HG03342 (cell line): ENCODE measurements at regions not wholly inside any gene's neighbourhood (a gene's known extent, or its start where the extent isn't known, plus 50 kb on each side); places are given as distances from the start of the nearest gene placed in this dataset.

Experiments used
- ATAC-seq: cut with Tn5 transposase; IDR thresholded peaks from one replicate; pipeline ENCODE4 v1.9.1; 2021; ENCODE audit warnings: mild to moderate bottlenecking, moderate library complexity; ENCODE audit not compliant: unreplicated experiment

DNA sequence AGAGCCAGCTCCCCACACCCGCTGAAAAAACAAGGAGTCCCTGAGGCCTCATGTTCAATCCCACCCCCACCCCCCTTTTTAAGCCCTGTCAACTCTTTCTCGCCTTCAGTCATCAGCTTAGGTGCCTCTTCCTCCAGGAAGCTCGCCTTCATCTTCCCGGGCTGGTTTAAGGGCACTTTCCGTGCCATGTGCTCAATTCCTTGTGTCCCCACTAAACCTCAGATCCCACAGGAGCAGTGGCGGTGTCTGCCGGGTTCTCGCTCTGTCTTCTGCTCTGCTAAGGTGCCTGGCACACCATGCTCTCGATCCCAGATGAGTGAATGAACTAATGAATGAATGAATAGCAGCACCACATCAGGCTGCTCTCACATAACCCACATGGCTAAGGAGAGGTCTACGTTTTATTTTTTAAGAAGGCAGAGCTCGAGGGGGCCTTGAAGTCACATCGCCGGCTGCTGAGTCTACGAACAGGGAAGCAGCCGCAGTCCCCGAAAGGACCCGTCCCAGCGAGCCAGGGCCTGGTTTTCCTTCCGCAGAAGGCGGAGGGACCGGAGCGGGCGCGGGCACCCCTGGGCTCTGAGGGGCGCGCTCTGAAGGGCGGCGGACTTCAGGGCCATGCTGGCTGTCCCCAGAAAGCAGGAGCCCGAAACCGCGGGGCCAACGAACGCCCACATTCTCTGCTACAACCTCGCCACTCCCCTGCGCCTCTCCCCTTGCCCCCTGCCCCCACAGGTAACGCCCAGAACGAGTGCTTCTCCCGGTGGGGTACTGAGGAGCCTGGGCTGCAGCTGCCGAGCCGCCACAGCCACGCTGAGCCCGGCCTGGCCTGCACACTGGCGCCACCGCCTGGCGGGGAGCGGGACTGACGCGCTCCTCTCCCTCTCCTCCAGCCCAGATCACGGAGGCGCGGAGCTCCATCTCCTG is 73.4 kb upstream of the KCNMA1 start:
- ATAC-seq: peak; percentile 94

DNA sequence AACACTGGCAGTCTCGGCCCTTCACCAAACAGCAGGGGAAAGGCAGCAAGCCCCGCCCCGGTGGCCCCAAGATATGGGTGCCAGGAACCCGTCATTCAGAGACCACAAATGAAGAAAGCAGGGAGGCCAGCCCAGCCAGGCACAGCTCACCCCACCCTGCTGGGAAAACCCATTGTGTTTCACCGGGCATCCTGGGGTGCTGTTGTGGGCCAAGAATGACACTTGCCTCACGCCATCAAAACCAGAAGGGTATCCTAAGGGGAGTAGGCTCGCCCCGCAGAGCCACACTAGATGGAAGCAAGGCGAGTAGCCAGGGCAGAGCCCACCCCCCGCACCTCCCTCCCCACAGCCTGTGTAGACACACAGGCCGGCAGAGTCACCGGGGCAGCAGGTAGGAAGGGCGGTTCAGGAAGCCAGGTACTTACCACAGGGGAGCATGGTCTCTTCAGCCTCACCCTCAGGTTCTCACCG is 72.5 kb upstream of the KCNMA1 start:
- ATAC-seq: no peak

DNA sequence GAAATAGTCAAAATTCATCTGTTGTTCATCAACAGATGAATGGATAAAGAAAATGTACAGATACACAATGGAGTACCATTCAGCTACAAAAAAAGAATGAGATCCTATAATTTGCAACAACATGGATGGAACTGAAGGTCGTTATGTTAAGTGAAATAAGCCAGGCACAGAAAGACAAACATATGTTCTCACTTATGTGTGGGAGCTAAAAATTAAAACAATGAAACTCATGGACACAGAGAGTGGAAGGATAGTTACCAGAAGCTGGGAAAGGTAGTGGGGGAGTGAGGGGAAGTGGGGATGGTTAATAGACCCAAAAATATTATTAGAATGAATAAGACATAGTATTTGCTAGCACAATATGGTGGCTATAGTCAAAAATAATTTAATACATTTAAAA is 70.0 kb upstream of the KCNMA1 start:
- no peak for ATAC-seq

DNA sequence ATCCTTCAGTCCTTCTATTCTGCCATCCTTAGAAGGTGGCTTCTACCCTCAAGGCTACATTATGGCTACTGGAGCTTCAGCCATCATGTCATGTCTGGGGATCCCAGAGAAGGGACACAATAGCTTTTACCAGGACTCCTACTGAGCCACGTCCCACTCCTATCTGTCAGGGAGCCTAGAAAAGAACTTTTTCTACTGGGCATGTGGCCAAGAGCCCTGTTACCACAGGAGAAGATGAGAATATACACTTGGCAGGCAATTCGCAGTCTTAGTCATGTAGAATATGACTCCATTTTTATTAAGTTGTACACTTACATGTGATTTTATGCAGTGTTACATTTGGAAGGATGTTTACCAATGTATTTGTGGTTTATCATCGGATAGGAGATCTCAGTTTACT is 64.6 kb upstream of the KCNMA1 start:
- no peak for ATAC-seq

DNA sequence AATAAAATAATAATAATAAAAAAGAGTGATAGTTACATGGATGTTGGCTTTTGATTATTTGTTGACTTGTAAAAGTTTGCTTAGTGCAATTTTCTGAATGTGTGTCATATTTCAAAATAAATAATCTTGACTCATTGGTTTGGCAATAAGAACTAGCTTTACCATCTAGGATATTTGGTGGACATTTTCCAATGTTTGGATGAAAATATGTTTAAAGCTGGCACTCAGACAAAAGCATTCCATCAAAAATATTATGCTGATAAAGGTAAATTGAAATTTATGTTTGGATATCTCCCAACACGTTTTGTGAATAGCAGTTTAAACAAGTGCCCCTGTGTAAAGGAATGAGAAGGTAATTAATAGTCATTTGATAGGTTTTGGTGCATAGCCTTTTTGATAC is 62.5 kb upstream of the KCNMA1 start:
- no peak for ATAC-seq

GRCh38 chr10:77699080-77699645 is 61.6 kb upstream of the KCNMA1 start:
- no peak for ATAC-seq

- ATAC-seq: no peak
Observed at GRCh38 chr10:77698267-77698931, 60.8 kb upstream of the KCNMA1 start.

DNA sequence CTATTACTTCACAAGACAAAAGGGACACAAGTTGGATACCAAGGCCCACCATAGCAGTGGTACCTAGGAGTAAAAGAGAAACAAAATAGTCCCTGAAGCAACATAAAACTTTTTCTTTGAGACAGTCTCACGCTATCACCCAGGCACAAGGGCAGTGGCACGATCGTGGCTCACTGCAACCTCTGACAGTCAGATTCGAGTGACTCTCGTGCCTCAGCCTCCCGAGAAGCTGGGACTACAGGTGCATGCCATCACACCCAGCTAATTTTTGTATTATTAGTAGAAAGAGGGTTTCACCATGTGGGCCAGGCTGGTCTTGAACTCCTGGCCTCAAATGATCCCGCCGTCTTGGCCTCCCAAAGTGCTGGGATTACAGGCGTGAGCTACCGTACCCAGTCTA is 59.0 kb upstream of the KCNMA1 start:
- no peak for ATAC-seq

GRCh38 chr10:77695186-77695585 is 57.6 kb upstream of the KCNMA1 start:
- ATAC-seq: no peak

GRCh38 chr10:77692782-77693181 is 55.2 kb upstream of the KCNMA1 start:
- ATAC-seq: no peak

DNA sequence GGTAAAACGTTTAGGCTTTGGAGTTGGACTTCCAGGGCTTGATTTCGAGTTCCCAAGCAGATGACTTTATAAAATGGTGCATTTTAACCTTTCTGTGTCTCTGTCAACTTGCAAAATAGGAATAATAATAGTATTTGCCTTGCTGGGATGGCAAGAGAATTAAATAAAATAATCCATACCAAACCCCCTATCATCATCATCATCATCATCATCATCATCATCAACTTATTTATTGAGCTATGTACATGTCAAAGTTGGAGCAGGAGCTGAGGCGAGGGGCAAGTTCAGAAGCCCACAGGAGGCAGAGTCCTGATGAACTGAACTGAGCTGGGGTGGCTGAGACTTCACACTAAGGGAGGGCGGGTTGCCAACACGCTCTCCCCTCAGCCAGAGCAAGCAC is 51.7 kb upstream of the KCNMA1 start:
- no peak for ATAC-seq

- no peak for ATAC-seq
Observed at GRCh38 chr10:77687621-77688020, 50.0 kb upstream of the KCNMA1 start.
